ENCODE measurements at regions not wholly inside any gene's neighbourhood (a gene's known extent, or its start where the extent isn't known, plus 50 kb on each side); places are given as distances from the start of the nearest gene placed in this dataset.

- TF ChIP-seq POLR2A (IDR thresholded peaks at IDR 0.05) = no peak
- no peak for TF ChIP-seq CTCF (IDR thresholded peaks at IDR 0.05)
- no peak for ATAC-seq
- no peak overlapping the region for H3K4me3 ChIP-seq
- no peak for DNase-seq
- no peaks in the 10 kb centered on the region for H3K27me3 ChIP-seq
- intact Hi-C loops (cut with DNase I) = no loop called here
- WGBS, 4 donors = 66 to 81% (median 78%) methylated on average over 4 of the region's 4 CpGs
- H3K27ac ChIP-seq = no peak overlapping the region
- no peaks in the 10 kb centered on the region for H3K36me3 ChIP-seq
- H3K9me3 ChIP-seq = no peaks in the 10 kb centered on the region
- no peaks in the 10 kb centered on the region for H3K4me1 ChIP-seq
Measured at GRCh38 chr3:181581656-181582055, 130.1 kb upstream of the SOX2 start.

GRCh38 chr3:181578743-181579142 is 133.0 kb upstream of the SOX2 start:
- 69 to 79% (median 75%) methylated on average over 2 of the region's 2 CpGs for WGBS, 4 donors
- H3K9me3 ChIP-seq = no peaks in the 10 kb centered on the region
- TF ChIP-seq POLR2A (IDR thresholded peaks at IDR 0.05) (no peak), CTCF (IDR thresholded peaks at IDR 0.05) (no peak)
- H3K36me3 ChIP-seq = no peaks in the 10 kb centered on the region
- ATAC-seq (no peak), DNase-seq (no peak)
- no peak overlapping the region for H3K4me3 ChIP-seq
- no peaks in the 10 kb centered on the region for H3K27me3 ChIP-seq
- no peak overlapping the region for H3K27ac ChIP-seq
- intact Hi-C loops (cut with DNase I) = no loop called here
- H3K4me1 ChIP-seq = no peaks in the 10 kb centered on the region

GRCh38 chr3:181572432-181572831 is 139.3 kb upstream of the SOX2 start:
- intact Hi-C loops (cut with DNase I) = no loop called here
- 83 to 87% (median 84%) methylated on average over 2 of the region's 2 CpGs for WGBS, 4 donors
- H3K4me3 ChIP-seq = no peak overlapping the region
- H3K27ac ChIP-seq = no peak overlapping the region
- no peaks in the 10 kb centered on the region for H3K4me1 ChIP-seq
- TF ChIP-seq CTCF (IDR thresholded peaks at IDR 0.05) (no peak), POLR2A (IDR thresholded peaks at IDR 0.05) (no peak)
- H3K27me3 ChIP-seq = no peaks in the 10 kb centered on the region
- H3K9me3 ChIP-seq = no peaks in the 10 kb centered on the region
- DNase-seq (no peak), ATAC-seq (no peak)
- no peaks in the 10 kb centered on the region for H3K36me3 ChIP-seq

GRCh38 chr3:181570472-181570871 is 141.3 kb upstream of the SOX2 start:
- peaks cover 0 to under 1% (median 0%) of the 10 kb centered on the region in 12 donors for H3K4me1 ChIP-seq
- no peaks in the 10 kb centered on the region for H3K27me3 ChIP-seq
- no peaks in the 10 kb centered on the region for H3K9me3 ChIP-seq
- WGBS, 4 donors = 66 to 79% (median 76%) methylated on average over 3 of the region's 3 CpGs
- H3K4me3 ChIP-seq = no peak overlapping the region
- no peak overlapping the region for H3K27ac ChIP-seq
- intact Hi-C loops (cut with DNase I) = no loop called here
- ATAC-seq = no peak
- no peaks in the 10 kb centered on the region for H3K36me3 ChIP-seq
- no peak for DNase-seq
- no peak for TF ChIP-seq POLR2A (IDR thresholded peaks at IDR 0.05)
- TF ChIP-seq CTCF (IDR thresholded peaks at IDR 0.05) = no peak

Data from heart left ventricle (tissue), 16 donors.